DOHH2 (cell line): ENCODE measurements at regions not wholly inside any gene's neighbourhood (a gene's known extent, or its start where the extent isn't known, plus 50 kb on each side); places are given as distances from the start of the nearest gene placed in this dataset.

Experiments
- H3F3A ChIP-seq: fragments of 200-600 bp; sonication (generic), shearing (Covaris generic); 2 replicates; pipeline ENCODE4 v1.6.0; 2016; ENCODE audit warnings: antibody characterized with exemption, mild to moderate bottlenecking; ENCODE audit not compliant: control insufficient read depth, insufficient read depth
- H3K27ac ChIP-seq: fragments of 200-600 bp; sonication (generic); 2 replicates; pipeline ENCODE4 v1.5.1; 2014; ENCODE audit warnings: low read depth, mild to moderate bottlenecking, low read length, moderate library complexity
- H3K27me3 ChIP-seq: fragments of 200-600 bp; sonication (generic); 2 replicates; pipeline ENCODE4 v1.6.1; 2014; ENCODE audit warnings: mild to moderate bottlenecking, low read length, mixed read lengths; ENCODE audit not compliant: control insufficient read depth
- H3K36me3 ChIP-seq: fragments of 200-600 bp; sonication (generic); 2 replicates; pipeline ENCODE4 v1.6.1; 2014; ENCODE audit warnings: mild to moderate bottlenecking, low read length, moderate library complexity, mixed read lengths; ENCODE audit not compliant: control insufficient read depth
- H3K4me1 ChIP-seq: fragments of 200-600 bp; sonication (generic); 2 replicates; pipeline ENCODE4 v1.6.1; 2014; ENCODE audit warnings: mild to moderate bottlenecking, low read length, mixed read lengths; ENCODE audit not compliant: control insufficient read depth
- H3K4me2 ChIP-seq: fragments of 200-600 bp; sonication (generic); 2 replicates; pipeline ENCODE4 v1.6.0; 2014; ENCODE audit warnings: mild to moderate bottlenecking, low read length, moderate library complexity
- H3K4me3 ChIP-seq: fragments of 200-600 bp; sonication (generic); 2 replicates; pipeline ENCODE4 v1.5.1; 2014; ENCODE audit warnings: mild to moderate bottlenecking, low read length, mixed read lengths
- H3K79me2 ChIP-seq: fragments of 200-600 bp; sonication (generic); 2 replicates; pipeline ENCODE4 v1.6.1; 2014; ENCODE audit warnings: mild to moderate bottlenecking, low read length, mixed read lengths; ENCODE audit not compliant: control insufficient read depth
- H3K9me2 ChIP-seq: fragments of 200-600 bp; sonication (generic); replicated peaks from 2 replicates; pipeline ENCODE4 v1.6.1; 2014; ENCODE audit warnings: mild to moderate bottlenecking, low read length, mixed read lengths; ENCODE audit not compliant: control insufficient read depth
- H3K9me3 ChIP-seq: fragments of 200-600 bp; sonication (generic); 2 replicates; pipeline ENCODE4 v1.6.1; 2014; ENCODE audit warnings: antibody characterized with exemption, low read length, mixed read lengths; ENCODE audit not compliant: control insufficient read depth, insufficient read depth
- H4K20me1 ChIP-seq: fragments of 200-600 bp; sonication (generic); 2 replicates; pipeline ENCODE4 v1.6.0; 2014; ENCODE audit warnings: low read depth, mild to moderate bottlenecking, antibody characterized with exemption, low read length, moderate library complexity; ENCODE audit not compliant: control insufficient read depth, insufficient read depth
- EZH2phosphoT487 ChIP-seq: fragments of 200-600 bp; sonication (generic); IDR thresholded peaks from 2 replicates; pipeline ENCODE4 v1.6.1; 2017; ENCODE audit warnings: borderline replicate concordance, mild to moderate bottlenecking, antibody characterized with exemption, low read length, moderate library complexity, mixed read lengths
- TF ChIP-seq, protein P1 (sequence below): fragments of 200-600 bp; sonication (generic); IDR thresholded peaks from one replicate; pipeline ENCODE4 v1.5.1; 2014; ENCODE audit warnings: antibody characterized with exemption, mild to moderate bottlenecking, low read depth, low read length; ENCODE audit not compliant: poor library complexity, severe bottlenecking

DNA sequence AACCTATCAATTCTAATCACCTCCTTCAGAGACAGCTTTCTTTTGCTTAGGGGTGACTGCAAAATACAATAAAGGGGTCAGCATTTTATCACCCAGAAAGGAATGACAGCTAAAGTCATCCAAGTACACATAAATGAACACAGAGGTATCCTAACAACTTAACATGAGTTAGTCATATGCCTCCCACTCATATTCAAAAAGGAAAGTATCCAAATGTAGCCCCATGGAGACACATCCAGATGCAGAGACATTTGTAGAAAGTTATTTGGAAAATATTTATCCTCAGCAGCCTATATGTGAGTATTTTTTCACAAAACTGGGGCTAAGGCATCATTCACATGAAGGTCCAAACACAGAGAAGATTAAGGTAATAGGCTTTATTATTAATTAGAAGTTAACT lies 1579.7 kb upstream of the SLC39A10 start:
- H4K20me1 ChIP-seq, result no peaks in the 10 kb centered on the region
- no peaks in the 10 kb centered on the region for H3K27me3 ChIP-seq
- TF ChIP-seq EZH2phosphoT487, result no peak
- TF ChIP-seq, protein P1, sequence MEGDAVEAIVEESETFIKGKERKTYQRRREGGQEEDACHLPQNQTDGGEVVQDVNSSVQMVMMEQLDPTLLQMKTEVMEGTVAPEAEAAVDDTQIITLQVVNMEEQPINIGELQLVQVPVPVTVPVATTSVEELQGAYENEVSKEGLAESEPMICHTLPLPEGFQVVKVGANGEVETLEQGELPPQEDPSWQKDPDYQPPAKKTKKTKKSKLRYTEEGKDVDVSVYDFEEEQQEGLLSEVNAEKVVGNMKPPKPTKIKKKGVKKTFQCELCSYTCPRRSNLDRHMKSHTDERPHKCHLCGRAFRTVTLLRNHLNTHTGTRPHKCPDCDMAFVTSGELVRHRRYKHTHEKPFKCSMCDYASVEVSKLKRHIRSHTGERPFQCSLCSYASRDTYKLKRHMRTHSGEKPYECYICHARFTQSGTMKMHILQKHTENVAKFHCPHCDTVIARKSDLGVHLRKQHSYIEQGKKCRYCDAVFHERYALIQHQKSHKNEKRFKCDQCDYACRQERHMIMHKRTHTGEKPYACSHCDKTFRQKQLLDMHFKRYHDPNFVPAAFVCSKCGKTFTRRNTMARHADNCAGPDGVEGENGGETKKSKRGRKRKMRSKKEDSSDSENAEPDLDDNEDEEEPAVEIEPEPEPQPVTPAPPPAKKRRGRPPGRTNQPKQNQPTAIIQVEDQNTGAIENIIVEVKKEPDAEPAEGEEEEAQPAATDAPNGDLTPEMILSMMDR, result no peak
- H3K9me3 ChIP-seq, result no peaks in the 10 kb centered on the region
- H3K4me1 ChIP-seq, result no peaks in the 10 kb centered on the region
- no peaks in the 10 kb centered on the region for H3K36me3 ChIP-seq
- H3F3A ChIP-seq, result no peaks in the 10 kb centered on the region
- H3K9me2 ChIP-seq, result no peaks in the 10 kb centered on the region
- no peak overlapping the region for H3K27ac ChIP-seq
- H3K79me2 ChIP-seq, result no peaks in the 10 kb centered on the region
- no peak overlapping the region for H3K4me3 ChIP-seq
- no peak overlapping the region for H3K4me2 ChIP-seq

- Histone ChIP-seq H3K4me3 (no peak overlapping the region), H3K4me2 (no peak overlapping the region)
These were observed 1594.6 kb upstream of the SLC39A10 start for GRCh38 chr2:194062401-194062800.

GRCh38 chr2:194060269-194060668 lies 1596.8 kb upstream of the SLC39A10 start:
- no peaks in the 10 kb centered on the region for H3K79me2 ChIP-seq
- no peaks in the 10 kb centered on the region for H3F3A ChIP-seq
- H3K9me2 ChIP-seq, result no peaks in the 10 kb centered on the region
- H3K36me3 ChIP-seq, result no peaks in the 10 kb centered on the region
- H3K4me1 ChIP-seq, result peaks cover 5% of the 10 kb centered on the region; the same call in 1 of the 2 replicates
- no peak overlapping the region for H3K4me3 ChIP-seq
- H3K9me3 ChIP-seq, result peaks cover 5% of the 10 kb centered on the region; the same call in 1 of the 2 replicates
- no peaks in the 10 kb centered on the region for H4K20me1 ChIP-seq
- H3K27ac ChIP-seq, result no peak overlapping the region
- TF ChIP-seq EZH2phosphoT487, result no peak
- TF ChIP-seq, protein P1, result no peak
- H3K4me2 ChIP-seq, result no peak overlapping the region
- no peaks in the 10 kb centered on the region for H3K27me3 ChIP-seq

More at GRCh38 chr2:194062401-194062800, 1594.6 kb upstream of the SLC39A10 start:
- H3K4me1 ChIP-seq, result peaks cover 5% of the 10 kb centered on the region; the same call in 1 of the 2 replicates
- H3K9me3 ChIP-seq, result peaks cover 5% of the 10 kb centered on the region; the same call in 1 of the 2 replicates
- TF ChIP-seq, protein P1, result no peak
- TF ChIP-seq EZH2phosphoT487, result no peak
- no peaks in the 10 kb centered on the region for H3K79me2 ChIP-seq
- no peak overlapping the region for H3K27ac ChIP-seq
- no peaks in the 10 kb centered on the region for H3K36me3 ChIP-seq
- no peaks in the 10 kb centered on the region for H3K9me2 ChIP-seq
- no peaks in the 10 kb centered on the region for H4K20me1 ChIP-seq
- H3K27me3 ChIP-seq, result no peaks in the 10 kb centered on the region
- H3F3A ChIP-seq, result no peaks in the 10 kb centered on the region
